ENCODE measurements at regions not wholly inside any gene's neighbourhood (a gene's known extent, or its start where the extent isn't known, plus 50 kb on each side); places are given as distances from the start of the nearest gene placed in this dataset.

DNA sequence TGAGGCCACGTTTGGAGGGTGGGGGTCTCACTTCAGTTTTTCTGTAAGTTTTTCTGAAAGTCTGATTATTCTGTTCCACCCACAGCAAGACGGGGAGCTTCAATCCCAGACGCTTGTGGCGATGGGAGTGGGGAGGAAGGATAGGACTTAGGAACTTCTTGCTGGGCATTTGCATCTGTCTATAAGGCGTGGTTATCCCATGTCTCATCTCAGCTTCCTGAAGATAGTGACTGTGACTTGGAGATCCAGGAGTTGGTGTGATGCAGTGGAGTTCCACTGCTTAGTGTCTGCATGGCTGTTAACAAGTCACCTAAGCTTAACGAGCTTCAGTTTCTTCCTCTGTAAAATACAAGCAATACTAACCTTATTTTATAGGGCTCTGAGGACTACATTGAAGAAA is 58.9 kb upstream of the BARX2 start (continued):
- TF ChIP-seq, protein P1, sequence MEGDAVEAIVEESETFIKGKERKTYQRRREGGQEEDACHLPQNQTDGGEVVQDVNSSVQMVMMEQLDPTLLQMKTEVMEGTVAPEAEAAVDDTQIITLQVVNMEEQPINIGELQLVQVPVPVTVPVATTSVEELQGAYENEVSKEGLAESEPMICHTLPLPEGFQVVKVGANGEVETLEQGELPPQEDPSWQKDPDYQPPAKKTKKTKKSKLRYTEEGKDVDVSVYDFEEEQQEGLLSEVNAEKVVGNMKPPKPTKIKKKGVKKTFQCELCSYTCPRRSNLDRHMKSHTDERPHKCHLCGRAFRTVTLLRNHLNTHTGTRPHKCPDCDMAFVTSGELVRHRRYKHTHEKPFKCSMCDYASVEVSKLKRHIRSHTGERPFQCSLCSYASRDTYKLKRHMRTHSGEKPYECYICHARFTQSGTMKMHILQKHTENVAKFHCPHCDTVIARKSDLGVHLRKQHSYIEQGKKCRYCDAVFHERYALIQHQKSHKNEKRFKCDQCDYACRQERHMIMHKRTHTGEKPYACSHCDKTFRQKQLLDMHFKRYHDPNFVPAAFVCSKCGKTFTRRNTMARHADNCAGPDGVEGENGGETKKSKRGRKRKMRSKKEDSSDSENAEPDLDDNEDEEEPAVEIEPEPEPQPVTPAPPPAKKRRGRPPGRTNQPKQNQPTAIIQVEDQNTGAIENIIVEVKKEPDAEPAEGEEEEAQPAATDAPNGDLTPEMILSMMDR (IDR thresholded peaks at IDR 0.05): no peak
- TF ChIP-seq ELF4 (CRISPR knock-in tag; IDR thresholded peaks at IDR 0.05; ENCODE audit: low read depth) (no peak), ZNF263 (CRISPR knock-in tag; IDR thresholded peaks at IDR 0.05; ENCODE audit: low read depth) (no peak), SOX15 (CRISPR knock-in tag; IDR thresholded peaks at IDR 0.05) (no peak), GRHL2 (CRISPR knock-in tag; IDR thresholded peaks at IDR 0.05; ENCODE audit: insufficient replicate concordance, severe bottlenecking) (no peak), FOXK1 (CRISPR knock-in tag; IDR thresholded peaks at IDR 0.05) (no peak), GTF2I (CRISPR knock-in tag; conservative IDR thresholded peaks at IDR 0.05) (no peak), RORB (CRISPR knock-in tag; IDR thresholded peaks at IDR 0.05) (no peak)
- TF ChIP-seq, protein P2, sequence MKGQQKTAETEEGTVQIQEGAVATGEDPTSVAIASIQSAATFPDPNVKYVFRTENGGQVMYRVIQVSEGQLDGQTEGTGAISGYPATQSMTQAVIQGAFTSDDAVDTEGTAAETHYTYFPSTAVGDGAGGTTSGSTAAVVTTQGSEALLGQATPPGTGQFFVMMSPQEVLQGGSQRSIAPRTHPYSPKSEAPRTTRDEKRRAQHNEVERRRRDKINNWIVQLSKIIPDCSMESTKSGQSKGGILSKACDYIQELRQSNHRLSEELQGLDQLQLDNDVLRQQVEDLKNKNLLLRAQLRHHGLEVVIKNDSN (CRISPR knock-in tag; IDR thresholded peaks at IDR 0.05): no peak

DNA sequence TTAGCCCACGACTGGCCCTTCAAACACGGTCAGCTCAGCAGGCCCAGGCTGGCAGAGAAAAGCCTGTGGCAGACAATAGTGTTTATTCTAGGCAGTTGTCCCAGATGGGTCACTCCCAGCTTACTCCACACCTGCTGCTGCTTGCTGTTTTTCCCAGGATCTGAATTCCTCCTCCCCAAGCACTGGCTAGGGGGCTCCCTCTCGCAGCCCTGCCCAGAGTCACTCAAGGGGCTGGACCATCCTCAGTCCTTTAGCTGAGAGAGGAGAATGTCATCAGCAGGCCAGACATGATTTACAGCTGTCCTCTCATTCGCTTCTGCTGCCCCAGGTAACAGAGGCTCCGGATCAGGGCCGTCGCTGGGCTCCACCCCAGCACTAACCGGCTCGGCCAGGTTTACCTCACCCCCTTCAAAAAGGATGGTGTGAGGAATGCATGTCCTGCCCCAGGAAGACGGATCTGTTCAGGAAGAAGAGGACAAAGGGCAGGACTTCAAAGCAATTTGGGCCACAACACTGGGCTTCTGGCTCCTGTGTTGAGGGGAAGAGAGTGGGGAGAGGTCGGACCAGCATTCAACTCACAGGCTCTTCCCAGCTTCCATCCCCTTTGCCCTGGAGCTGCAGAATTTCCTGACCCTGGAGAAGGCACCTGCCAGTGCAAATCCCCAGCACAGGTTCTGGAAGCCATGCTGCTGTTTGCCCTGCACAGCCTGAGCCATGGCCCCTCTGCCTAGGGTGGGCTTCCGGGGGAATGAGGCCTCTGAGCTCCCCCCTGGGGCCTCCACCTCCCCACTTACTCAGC is 59.7 kb upstream of the BARX2 start:
- ATAC-seq (peak; percentile 72), DNase-seq (ENCODE audit: low spot score) (peak; percentile 51)
- Mint-ChIP-seq H3K36me3 (peaks cover 2% of the 10 kb centered on the region; the same call in 1 of the 2 replicates), H3K27me3 (ENCODE audit: low read depth) (no peaks in the 10 kb centered on the region), H3K4me3 (peak overlapping the region; percentile 29; the same call in 1 of the 2 replicates), H3K9me3 (peaks cover 3% of the 10 kb centered on the region), H3K4me1 (peaks cover 73% of the 10 kb centered on the region), H3K27ac (peak overlapping the region; percentile 88; the same call in 1 of the 2 replicates)
- ChIA-PET CTCF (interaction anchor here (1.3 to 2.7 kb wide), 3 partner anchors 16 to 434 kb away, joined by 3 to 16 read pairs (median 4); no protein-coding TSS in a partner anchor), POLR2A (no interaction called here)
- TF ChIP-seq, protein P3, sequence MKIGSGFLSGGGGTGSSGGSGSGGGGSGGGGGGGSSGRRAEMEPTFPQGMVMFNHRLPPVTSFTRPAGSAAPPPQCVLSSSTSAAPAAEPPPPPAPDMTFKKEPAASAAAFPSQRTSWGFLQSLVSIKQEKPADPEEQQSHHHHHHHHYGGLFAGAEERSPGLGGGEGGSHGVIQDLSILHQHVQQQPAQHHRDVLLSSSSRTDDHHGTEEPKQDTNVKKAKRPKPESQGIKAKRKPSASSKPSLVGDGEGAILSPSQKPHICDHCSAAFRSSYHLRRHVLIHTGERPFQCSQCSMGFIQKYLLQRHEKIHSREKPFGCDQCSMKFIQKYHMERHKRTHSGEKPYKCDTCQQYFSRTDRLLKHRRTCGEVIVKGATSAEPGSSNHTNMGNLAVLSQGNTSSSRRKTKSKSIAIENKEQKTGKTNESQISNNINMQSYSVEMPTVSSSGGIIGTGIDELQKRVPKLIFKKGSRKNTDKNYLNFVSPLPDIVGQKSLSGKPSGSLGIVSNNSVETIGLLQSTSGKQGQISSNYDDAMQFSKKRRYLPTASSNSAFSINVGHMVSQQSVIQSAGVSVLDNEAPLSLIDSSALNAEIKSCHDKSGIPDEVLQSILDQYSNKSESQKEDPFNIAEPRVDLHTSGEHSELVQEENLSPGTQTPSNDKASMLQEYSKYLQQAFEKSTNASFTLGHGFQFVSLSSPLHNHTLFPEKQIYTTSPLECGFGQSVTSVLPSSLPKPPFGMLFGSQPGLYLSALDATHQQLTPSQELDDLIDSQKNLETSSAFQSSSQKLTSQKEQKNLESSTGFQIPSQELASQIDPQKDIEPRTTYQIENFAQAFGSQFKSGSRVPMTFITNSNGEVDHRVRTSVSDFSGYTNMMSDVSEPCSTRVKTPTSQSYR (CRISPR knock-in tag; IDR thresholded peaks at IDR 0.05): no peak
- TF ChIP-seq CBFB (CRISPR knock-in tag; IDR thresholded peaks at IDR 0.05; ENCODE audit: low read depth): no peak
- TF ChIP-seq, protein P4, sequence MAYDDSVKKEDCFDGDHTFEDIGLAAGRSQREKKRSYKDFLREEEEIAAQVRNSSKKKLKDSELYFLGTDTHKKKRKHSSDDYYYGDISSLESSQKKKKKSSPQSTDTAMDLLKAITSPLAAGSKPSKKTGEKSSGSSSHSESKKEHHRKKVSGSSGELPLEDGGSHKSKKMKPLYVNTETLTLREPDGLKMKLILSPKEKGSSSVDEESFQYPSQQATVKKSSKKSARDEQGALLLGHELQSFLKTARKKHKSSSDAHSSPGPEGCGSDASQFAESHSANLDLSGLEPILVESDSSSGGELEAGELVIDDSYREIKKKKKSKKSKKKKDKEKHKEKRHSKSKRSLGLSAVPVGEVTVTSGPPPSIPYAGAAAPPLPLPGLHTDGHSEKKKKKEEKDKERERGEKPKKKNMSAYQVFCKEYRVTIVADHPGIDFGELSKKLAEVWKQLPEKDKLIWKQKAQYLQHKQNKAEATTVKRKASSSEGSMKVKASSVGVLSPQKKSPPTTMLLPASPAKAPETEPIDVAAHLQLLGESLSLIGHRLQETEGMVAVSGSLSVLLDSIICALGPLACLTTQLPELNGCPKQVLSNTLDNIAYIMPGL (CRISPR knock-in tag; IDR thresholded peaks at IDR 0.05): no peak
- TF ChIP-seq, protein P5, sequence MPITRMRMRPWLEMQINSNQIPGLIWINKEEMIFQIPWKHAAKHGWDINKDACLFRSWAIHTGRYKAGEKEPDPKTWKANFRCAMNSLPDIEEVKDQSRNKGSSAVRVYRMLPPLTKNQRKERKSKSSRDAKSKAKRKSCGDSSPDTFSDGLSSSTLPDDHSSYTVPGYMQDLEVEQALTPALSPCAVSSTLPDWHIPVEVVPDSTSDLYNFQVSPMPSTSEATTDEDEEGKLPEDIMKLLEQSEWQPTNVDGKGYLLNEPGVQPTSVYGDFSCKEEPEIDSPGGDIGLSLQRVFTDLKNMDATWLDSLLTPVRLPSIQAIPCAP (CRISPR knock-in tag; IDR thresholded peaks at IDR 0.05): no peak
- 0 out of 2 replicates have a peak, but pooled peaks have one; percentile 71 for TF ChIP-seq KAT7 (CRISPR knock-in tag; IDR thresholded peaks at IDR 0.05; ENCODE audit: borderline replicate concordance)
- no peak for TF ChIP-seq SMAD4 (CRISPR knock-in tag; IDR thresholded peaks at IDR 0.05)
- TF ChIP-seq CREM (CRISPR knock-in tag; IDR thresholded peaks at IDR 0.05): no peak
- no peak for TF ChIP-seq ESRRA (CRISPR knock-in tag; IDR thresholded peaks at IDR 0.05; ENCODE audit: borderline replicate concordance)
- TF ChIP-seq ZNF423 (CRISPR knock-in tag; IDR thresholded peaks at IDR 0.05): no peak
- TF ChIP-seq, protein P6, sequence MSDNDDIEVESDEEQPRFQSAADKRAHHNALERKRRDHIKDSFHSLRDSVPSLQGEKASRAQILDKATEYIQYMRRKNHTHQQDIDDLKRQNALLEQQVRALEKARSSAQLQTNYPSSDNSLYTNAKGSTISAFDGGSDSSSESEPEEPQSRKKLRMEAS (CRISPR knock-in tag; IDR thresholded peaks at IDR 0.05): peak; percentile 27; the same call in 1 of the 2 replicates
- TF ChIP-seq, protein P7, sequence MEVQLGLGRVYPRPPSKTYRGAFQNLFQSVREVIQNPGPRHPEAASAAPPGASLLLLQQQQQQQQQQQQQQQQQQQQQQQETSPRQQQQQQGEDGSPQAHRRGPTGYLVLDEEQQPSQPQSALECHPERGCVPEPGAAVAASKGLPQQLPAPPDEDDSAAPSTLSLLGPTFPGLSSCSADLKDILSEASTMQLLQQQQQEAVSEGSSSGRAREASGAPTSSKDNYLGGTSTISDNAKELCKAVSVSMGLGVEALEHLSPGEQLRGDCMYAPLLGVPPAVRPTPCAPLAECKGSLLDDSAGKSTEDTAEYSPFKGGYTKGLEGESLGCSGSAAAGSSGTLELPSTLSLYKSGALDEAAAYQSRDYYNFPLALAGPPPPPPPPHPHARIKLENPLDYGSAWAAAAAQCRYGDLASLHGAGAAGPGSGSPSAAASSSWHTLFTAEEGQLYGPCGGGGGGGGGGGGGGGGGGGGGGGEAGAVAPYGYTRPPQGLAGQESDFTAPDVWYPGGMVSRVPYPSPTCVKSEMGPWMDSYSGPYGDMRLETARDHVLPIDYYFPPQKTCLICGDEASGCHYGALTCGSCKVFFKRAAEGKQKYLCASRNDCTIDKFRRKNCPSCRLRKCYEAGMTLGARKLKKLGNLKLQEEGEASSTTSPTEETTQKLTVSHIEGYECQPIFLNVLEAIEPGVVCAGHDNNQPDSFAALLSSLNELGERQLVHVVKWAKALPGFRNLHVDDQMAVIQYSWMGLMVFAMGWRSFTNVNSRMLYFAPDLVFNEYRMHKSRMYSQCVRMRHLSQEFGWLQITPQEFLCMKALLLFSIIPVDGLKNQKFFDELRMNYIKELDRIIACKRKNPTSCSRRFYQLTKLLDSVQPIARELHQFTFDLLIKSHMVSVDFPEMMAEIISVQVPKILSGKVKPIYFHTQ (CRISPR knock-in tag; IDR thresholded peaks at IDR 0.05): no peak
- TF ChIP-seq ETV6 (CRISPR knock-in tag; IDR thresholded peaks at IDR 0.05): 0 out of 2 replicates have a peak, but pooled peaks have one; percentile 52
- TF ChIP-seq ZNF263 (CRISPR knock-in tag; IDR thresholded peaks at IDR 0.05; ENCODE audit: low read depth): no peak
- TF ChIP-seq, protein P8, sequence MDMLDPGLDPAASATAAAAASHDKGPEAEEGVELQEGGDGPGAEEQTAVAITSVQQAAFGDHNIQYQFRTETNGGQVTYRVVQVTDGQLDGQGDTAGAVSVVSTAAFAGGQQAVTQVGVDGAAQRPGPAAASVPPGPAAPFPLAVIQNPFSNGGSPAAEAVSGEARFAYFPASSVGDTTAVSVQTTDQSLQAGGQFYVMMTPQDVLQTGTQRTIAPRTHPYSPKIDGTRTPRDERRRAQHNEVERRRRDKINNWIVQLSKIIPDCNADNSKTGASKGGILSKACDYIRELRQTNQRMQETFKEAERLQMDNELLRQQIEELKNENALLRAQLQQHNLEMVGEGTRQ (CRISPR knock-in tag; IDR thresholded peaks at IDR 0.05): no peak
- TF ChIP-seq, protein P9, sequence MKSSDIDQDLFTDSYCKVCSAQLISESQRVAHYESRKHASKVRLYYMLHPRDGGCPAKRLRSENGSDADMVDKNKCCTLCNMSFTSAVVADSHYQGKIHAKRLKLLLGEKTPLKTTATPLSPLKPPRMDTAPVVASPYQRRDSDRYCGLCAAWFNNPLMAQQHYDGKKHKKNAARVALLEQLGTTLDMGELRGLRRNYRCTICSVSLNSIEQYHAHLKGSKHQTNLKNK (CRISPR knock-in tag; IDR thresholded peaks at IDR 0.05): no peak
